Left lung (tissue), 4 donors: ENCODE measurements at regions not wholly inside any gene's neighbourhood (a gene's known extent, or its start where the extent isn't known, plus 50 kb on each side); places are given as distances from the start of the nearest gene placed in this dataset.
"Not testable (repeated sequence)": the region's sequence is repeated elsewhere in the genome, so short reads cannot be mapped to it uniquely, and the experiment has no call there.

Experiments used
- ATAC-seq: fragments of 200-7000 bp; cut with Tn5 transposase; one replicate; pipeline ENCODE4 v1.9.1; 2020; ENCODE audit warnings: moderate library complexity
- DNase-seq, 4 donors: peaks; one replicate each; pipeline ENCODE4 v3.0.0-alpha.2; 2013 to 2020
- H3K27ac ChIP-seq, 2 donors: fragments of 200-600 bp; sonication (generic) in 1 of 2; one replicate each; pipeline versions ENCODE4 v1.5.0 to v1.8.0; 2020 to 2021
- H3K27me3 ChIP-seq, 2 donors: fragments of 200-600 bp; sonication (generic) in 1 of 2; one replicate each; pipeline versions ENCODE4 v1.5.0 to v1.8.0; 2020 to 2021
- H3K36me3 ChIP-seq, 2 donors: fragments of 200-600 bp; sonication (generic) in 1 of 2; one replicate each; pipeline versions ENCODE4 v1.5.0 to v1.8.0; 2020 to 2021
- H3K4me1 ChIP-seq, 2 donors: fragments of 200-600 bp; one replicate each; pipeline ENCODE4 v1.8.0; 2021
- H3K4me3 ChIP-seq, 2 donors: fragments of 200-600 bp; sonication (generic) in 1 of 2; one replicate each; pipeline versions ENCODE4 v1.5.0 to v1.8.0; 2020 to 2021; ENCODE audit warnings: mild to moderate bottlenecking in 1 of 2
- H3K9me3 ChIP-seq, 2 donors: fragments of 200-600 bp; sonication (generic) in 1 of 2; one replicate each; pipeline versions ENCODE4 v1.5.0 to v1.8.0; 2020 to 2021
- intact Hi-C, 2 donors: fragments of 100-400 bp; cut with DNase I; formaldehyde crosslinking; loops; one replicate each; pipeline versions ENCODE4 v1.11.2 to v1.14.2; 2022
- TF ChIP-seq, protein P1 (sequence below), 2 donors: fragments of 200-600 bp; sonication (generic) in 1 of 2; IDR thresholded peaks; one replicate each; pipeline versions ENCODE4 v1.5.0 to v1.8.0; 2021; ENCODE audit warnings: antibody characterized with exemption in 2 of 2
- donor health status: DM: no; HTN: yes; CAD: no.
- donor health status: DM: no; HTN: no; CAD: no.

DNA sequence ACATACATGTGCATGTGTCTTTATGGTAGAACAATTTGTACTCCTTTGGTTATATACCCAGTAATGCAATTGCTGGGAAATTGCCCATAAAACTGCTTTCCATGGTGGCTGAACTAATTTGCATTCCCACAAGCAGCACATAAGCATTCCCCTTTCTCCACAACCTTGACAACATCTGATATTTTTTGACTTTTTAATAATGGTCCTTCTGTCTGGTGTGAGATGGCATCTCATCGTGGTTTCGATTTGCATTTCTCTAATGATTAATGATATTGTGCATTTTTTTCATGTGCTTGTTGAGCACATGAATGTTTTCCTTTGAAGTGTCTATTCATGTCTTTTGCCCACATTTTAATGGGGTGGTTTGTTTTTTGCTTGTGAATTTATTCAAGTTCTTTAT, 166.0 kb downstream of the TMEM47 start:
- intact Hi-C loops: no loop called here

DNA sequence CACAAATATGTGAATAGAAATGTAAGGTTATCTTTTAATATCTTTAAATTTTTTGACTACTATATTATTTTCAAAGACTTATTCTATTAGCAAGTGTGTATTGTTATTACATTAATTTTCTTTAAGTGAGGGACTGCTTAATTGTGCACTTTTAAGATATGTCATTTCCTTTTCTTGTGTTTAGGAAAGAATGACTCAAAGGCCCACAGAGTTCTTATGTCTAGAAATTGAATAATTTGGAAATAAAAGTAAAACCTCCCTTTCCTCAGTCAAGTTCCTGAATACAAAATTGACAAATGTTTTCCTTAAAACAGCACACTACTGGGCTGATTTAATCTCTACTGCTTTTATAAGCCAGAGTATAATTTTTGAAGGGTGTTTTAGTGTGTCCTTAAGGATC, 169.7 kb downstream of the TMEM47 start:
- Histone ChIP-seq H3K36me3 (no peaks in the 10 kb centered on the region), H3K27ac (no peak overlapping the region), H3K9me3 (no peaks in the 10 kb centered on the region), H3K4me1 (no peaks in the 10 kb centered on the region), H3K27me3 (no peaks in the 10 kb centered on the region), H3K4me3 (no peak overlapping the region)
- TF ChIP-seq, protein P1, sequence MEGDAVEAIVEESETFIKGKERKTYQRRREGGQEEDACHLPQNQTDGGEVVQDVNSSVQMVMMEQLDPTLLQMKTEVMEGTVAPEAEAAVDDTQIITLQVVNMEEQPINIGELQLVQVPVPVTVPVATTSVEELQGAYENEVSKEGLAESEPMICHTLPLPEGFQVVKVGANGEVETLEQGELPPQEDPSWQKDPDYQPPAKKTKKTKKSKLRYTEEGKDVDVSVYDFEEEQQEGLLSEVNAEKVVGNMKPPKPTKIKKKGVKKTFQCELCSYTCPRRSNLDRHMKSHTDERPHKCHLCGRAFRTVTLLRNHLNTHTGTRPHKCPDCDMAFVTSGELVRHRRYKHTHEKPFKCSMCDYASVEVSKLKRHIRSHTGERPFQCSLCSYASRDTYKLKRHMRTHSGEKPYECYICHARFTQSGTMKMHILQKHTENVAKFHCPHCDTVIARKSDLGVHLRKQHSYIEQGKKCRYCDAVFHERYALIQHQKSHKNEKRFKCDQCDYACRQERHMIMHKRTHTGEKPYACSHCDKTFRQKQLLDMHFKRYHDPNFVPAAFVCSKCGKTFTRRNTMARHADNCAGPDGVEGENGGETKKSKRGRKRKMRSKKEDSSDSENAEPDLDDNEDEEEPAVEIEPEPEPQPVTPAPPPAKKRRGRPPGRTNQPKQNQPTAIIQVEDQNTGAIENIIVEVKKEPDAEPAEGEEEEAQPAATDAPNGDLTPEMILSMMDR (IDR thresholded peaks at IDR 0.05): no peak
- ATAC-seq (no peak), DNase-seq (no peak)
- intact Hi-C loops: no loop called here

More for the DNA sequence above, 166.0 kb downstream of the TMEM47 start:
- H3K36me3 ChIP-seq: no peaks in the 10 kb centered on the region
- H3K4me1 ChIP-seq: no peaks in the 10 kb centered on the region
- no peak overlapping the region for H3K27ac ChIP-seq
- ATAC-seq: no peak
- TF ChIP-seq, protein P1 (IDR thresholded peaks at IDR 0.05): no peak
- no peak for DNase-seq
- H3K4me3 ChIP-seq: no peak overlapping the region
- H3K27me3 ChIP-seq: no peaks in the 10 kb centered on the region
- no peaks in the 10 kb centered on the region for H3K9me3 ChIP-seq

DNA sequence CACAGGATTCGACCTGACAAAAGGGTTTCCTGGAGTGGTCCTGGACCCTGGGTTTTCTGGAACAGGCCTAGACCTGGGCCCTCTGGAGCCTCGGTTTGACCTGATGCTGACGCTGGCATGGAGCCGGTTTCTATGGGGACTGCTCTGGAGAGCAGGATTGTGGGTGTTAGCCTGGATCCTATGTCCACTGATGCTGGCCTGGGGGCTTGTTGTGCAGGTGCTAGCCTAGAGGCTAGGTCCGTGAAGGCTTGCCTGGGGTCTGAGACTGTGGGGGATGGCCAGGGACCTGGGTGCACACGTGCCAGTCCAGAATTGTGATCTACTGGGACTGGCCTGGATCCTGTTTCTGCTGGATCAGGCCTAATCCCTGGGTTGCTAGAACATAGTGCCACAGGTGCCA, 173.1 kb downstream of the TMEM47 start:
- H3K27me3 ChIP-seq: no peaks in the 10 kb centered on the region

DNA sequence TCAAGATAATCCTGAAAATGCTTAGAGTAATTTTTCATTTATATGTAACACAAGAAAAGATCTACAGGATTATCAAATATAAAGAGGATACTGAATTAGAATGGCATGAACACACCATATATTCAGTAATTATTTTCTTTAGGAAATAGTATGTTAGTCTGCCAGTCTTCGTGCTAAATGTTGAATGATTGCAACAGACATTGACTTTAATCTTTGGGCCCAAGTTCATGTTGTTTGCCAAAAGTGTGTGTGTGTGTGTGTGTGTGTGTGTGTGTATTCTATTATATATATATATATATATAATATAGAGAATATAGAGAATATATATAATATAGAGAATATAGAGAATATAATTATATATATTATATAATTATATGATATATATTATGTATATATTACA, 186.6 kb downstream of the TMEM47 start:
- DNase-seq (no peak), ATAC-seq (no peak)
- intact Hi-C loops: no loop called here
- TF ChIP-seq, protein P1 (IDR thresholded peaks at IDR 0.05): no peak
- no peaks in the 10 kb centered on the region for H3K4me1 ChIP-seq
- H3K4me3 ChIP-seq: no peak overlapping the region
- H3K9me3 ChIP-seq: no peaks in the 10 kb centered on the region
- H3K27me3 ChIP-seq: no peaks in the 10 kb centered on the region
- H3K36me3 ChIP-seq: no peaks in the 10 kb centered on the region
- H3K27ac ChIP-seq: no peak overlapping the region

More for the DNA sequence above, 173.1 kb downstream of the TMEM47 start:
- Histone ChIP-seq H3K27ac (no peak overlapping the region), H3K4me1 (no peaks in the 10 kb centered on the region), H3K4me3 (no peak overlapping the region), H3K9me3 (no peaks in the 10 kb centered on the region), H3K36me3 (no peaks in the 10 kb centered on the region)
- no peak for ATAC-seq
- DNase-seq: no peak
- intact Hi-C loops: no loop called here
- TF ChIP-seq, protein P1 (IDR thresholded peaks at IDR 0.05): no peak

DNA sequence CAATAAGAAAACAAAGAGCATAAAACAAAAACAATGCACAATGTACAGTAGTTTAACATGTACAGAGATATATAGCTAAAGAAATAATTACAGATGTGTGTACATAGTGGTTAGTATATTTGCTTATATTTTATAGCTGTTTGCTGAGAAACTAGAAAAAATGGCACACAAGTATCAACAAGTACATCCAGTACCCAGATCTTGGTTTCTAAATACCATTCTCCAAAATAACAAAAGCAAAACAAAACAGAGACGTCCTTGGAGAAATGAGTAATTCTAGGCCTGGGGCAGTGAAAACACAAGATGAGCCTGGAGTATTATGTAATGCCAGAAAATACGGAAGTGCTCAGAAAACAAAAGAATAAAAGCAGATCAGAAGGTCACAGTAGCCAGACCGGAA, 189.6 kb downstream of the TMEM47 start:
- no peak for DNase-seq
- intact Hi-C loops: no loop called here
- no peak for ATAC-seq
- no peak overlapping the region for H3K27ac ChIP-seq
- H3K9me3 ChIP-seq: no peaks in the 10 kb centered on the region
- no peak overlapping the region for H3K4me3 ChIP-seq
- H3K4me1 ChIP-seq: no peaks in the 10 kb centered on the region
- no peaks in the 10 kb centered on the region for H3K27me3 ChIP-seq
- H3K36me3 ChIP-seq: no peaks in the 10 kb centered on the region
- TF ChIP-seq, protein P1 (IDR thresholded peaks at IDR 0.05): no peak

DNA sequence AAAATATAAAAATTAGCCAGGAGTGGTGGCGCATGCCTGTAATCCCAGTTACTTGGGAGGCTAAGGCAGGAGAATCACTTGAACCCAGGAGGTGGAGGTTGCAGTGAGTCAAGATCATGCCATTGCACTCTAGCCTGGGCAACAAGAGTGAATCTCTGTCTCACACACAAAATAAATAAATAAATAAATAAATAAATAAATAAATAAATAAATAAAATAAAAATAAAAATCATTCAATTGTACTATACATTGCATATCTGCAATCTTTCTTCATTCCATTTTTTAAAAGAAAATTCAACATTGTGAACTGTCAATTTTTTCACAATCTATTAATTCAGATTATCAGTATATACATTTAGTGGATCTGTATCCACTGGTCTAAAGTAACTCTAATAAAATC, 193.9 kb downstream of the TMEM47 start:
- H3K4me3 ChIP-seq, H3K27ac ChIP-seq, intact Hi-C loops, DNase-seq, H3K4me1 ChIP-seq, ATAC-seq, H3K36me3 ChIP-seq, H3K9me3 ChIP-seq, H3K27me3 ChIP-seq: not testable (repeated sequence)

DNA sequence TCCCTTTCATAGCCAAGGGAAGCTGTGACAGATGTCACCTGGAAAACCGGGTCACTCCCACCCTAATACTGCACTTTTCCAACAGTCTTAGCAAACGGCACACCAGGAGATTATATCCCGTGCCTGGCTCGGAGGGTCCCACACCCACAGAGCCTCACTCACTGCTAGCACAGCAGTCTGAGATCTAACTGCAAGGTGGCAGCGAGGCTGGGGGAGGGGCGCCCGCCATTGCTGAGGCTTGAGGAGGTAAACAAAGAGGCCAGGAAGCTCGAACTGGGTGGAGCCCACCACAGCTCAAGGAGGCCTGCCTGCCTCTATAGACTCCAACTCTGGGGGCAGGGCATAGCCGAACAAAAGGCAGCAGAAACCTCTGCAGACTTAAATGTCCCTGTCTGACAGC, 199.2 kb downstream of the TMEM47 start:
- DNase-seq: peak in 1 of 4 donors; percentile 6
- H3K27ac ChIP-seq, H3K4me3 ChIP-seq, H3K4me1 ChIP-seq, intact Hi-C loops, H3K27me3 ChIP-seq, H3K36me3 ChIP-seq, ATAC-seq, H3K9me3 ChIP-seq: not testable (repeated sequence)
